OCI-LY1 (cell line): ENCODE measurements at regions not wholly inside any gene's neighbourhood (a gene's known extent, or its start where the extent isn't known, plus 50 kb on each side); places are given as distances from the start of the nearest gene placed in this dataset.

ENCODE experiments used
- H2AFZ ChIP-seq: fragments of 200-600 bp; sonication (generic), shearing (Covaris generic); 2 replicates; pipeline ENCODE4 v1.6.0; 2014; ENCODE audit warnings: antibody characterized with exemption, mild to moderate bottlenecking, low read length
- H3F3A ChIP-seq: fragments of 200-600 bp; sonication (generic), shearing (Covaris generic); 2 replicates; pipeline ENCODE4 v1.6.0; 2014; ENCODE audit warnings: mild to moderate bottlenecking, antibody characterized with exemption, low read length, moderate library complexity; ENCODE audit not compliant: insufficient read depth
- H3K27ac ChIP-seq: fragments of 200-600 bp; sonication (generic); 2 replicates; pipeline ENCODE4 v1.5.1; 2014; ENCODE audit warnings: low read length, mixed run types, mild to moderate bottlenecking, low read depth; ENCODE audit not compliant: poor library complexity, severe bottlenecking
- H3K27me3 ChIP-seq: fragments of 200-600 bp; sonication (generic); 2 replicates; pipeline ENCODE4 v1.6.0; 2014; ENCODE audit warnings: antibody characterized with exemption, mild to moderate bottlenecking, low read length, moderate library complexity; ENCODE audit not compliant: insufficient read depth
- H3K36me3 ChIP-seq: fragments of 200-600 bp; sonication (generic); 2 replicates; pipeline ENCODE4 v1.6.1; 2014; ENCODE audit warnings: mild to moderate bottlenecking, antibody characterized with exemption, low read length, moderate library complexity, mixed read lengths; ENCODE audit not compliant: insufficient read depth
- H3K4me1 ChIP-seq: fragments of 200-600 bp; sonication (generic); 2 replicates; pipeline ENCODE4 v1.5.1; 2014; ENCODE audit warnings: mild to moderate bottlenecking, low read length, moderate library complexity; ENCODE audit not compliant: insufficient read depth, severe bottlenecking
- H3K4me2 ChIP-seq: fragments of 200-600 bp; sonication (generic), shearing (Covaris generic); 2 replicates; pipeline ENCODE4 v1.6.1; 2014; ENCODE audit warnings: low read length
- H3K4me3 ChIP-seq: fragments of 200-600 bp; sonication (generic); 2 replicates; pipeline ENCODE4 v1.5.1; 2014; ENCODE audit warnings: low read length, low read depth, mild to moderate bottlenecking, mixed read lengths; ENCODE audit not compliant: poor library complexity, severe bottlenecking
- H3K79me2 ChIP-seq: fragments of 200-600 bp; shearing (Covaris generic); 2 replicates; pipeline ENCODE4 v1.6.1; 2016; ENCODE audit warnings: mixed run types, low read length, mixed read lengths; ENCODE audit not compliant: insufficient read depth
- H3K9ac ChIP-seq: fragments of 200-600 bp; sonication (generic), shearing (Covaris generic); 2 replicates; pipeline ENCODE4 v1.6.1; 2014; ENCODE audit warnings: mild to moderate bottlenecking, low read length, mixed read lengths
- H3K9me2 ChIP-seq: fragments of 200-600 bp; sonication (generic), shearing (Covaris generic); 2 replicates; pipeline ENCODE4 v1.6.1; 2014; ENCODE audit warnings: low read depth, mild to moderate bottlenecking, low read length, mixed read lengths
- H3K9me3 ChIP-seq: fragments of 200-600 bp; shearing (Covaris generic); 2 replicates; pipeline ENCODE4 v1.6.1; 2014; ENCODE audit warnings: low read length, mixed read lengths
- H4K20me1 ChIP-seq: fragments of 200-600 bp; sonication (generic), shearing (Covaris generic); 2 replicates; pipeline ENCODE4 v1.6.0; 2016; ENCODE audit warnings: mild to moderate bottlenecking, low read length; ENCODE audit not compliant: insufficient read depth
- CTCF ChIP-seq: fragments of 200-600 bp; sonication (generic), shearing (Covaris generic); IDR thresholded peaks from 2 replicates; pipeline ENCODE4 v1.5.1; 2017; ENCODE audit warnings: mild to moderate bottlenecking, antibody characterized with exemption, low read length, moderate library complexity, mixed read lengths
- EZH2 ChIP-seq: fragments of 200-600 bp; sonication (generic), shearing (Covaris generic); IDR thresholded peaks from 2 replicates; pipeline ENCODE4 v1.8.0; 2017; ENCODE audit warnings: borderline replicate concordance, mixed run types, mild to moderate bottlenecking, antibody characterized with exemption, low read length, moderate library complexity, mixed read lengths

GRCh38 chr3:87422333-87422732, 145.9 kb upstream of the POU1F1 start:
- Histone ChIP-seq H3K9me2 (no peaks in the 10 kb centered on the region), H3K9me3 (no peaks in the 10 kb centered on the region), H3K36me3 (no peaks in the 10 kb centered on the region), H3K4me2 (no peak overlapping the region), H3K27ac (no peak overlapping the region), H4K20me1 (no peaks in the 10 kb centered on the region), H3K27me3 (no peaks in the 10 kb centered on the region), H3K4me3 (no peak overlapping the region), H3K79me2 (no peaks in the 10 kb centered on the region), H3F3A (no peaks in the 10 kb centered on the region), H3K9ac (no peak overlapping the region), H3K4me1 (no peaks in the 10 kb centered on the region), H2AFZ (no peak overlapping the region)
- TF ChIP-seq EZH2, result no peak
- TF ChIP-seq CTCF, result no peak

- no peaks in the 10 kb centered on the region for H3F3A ChIP-seq
- no peak overlapping the region for H3K4me2 ChIP-seq
- H3K9me2 ChIP-seq, result no peaks in the 10 kb centered on the region
- no peaks in the 10 kb centered on the region for H3K27me3 ChIP-seq
- no peaks in the 10 kb centered on the region for H3K79me2 ChIP-seq
- TF ChIP-seq EZH2 (no peak), CTCF (no peak)
- no peak overlapping the region for H3K4me3 ChIP-seq
- no peaks in the 10 kb centered on the region for H3K36me3 ChIP-seq
- no peak overlapping the region for H2AFZ ChIP-seq
- no peaks in the 10 kb centered on the region for H3K4me1 ChIP-seq
- H3K27ac ChIP-seq, result no peak overlapping the region
- no peaks in the 10 kb centered on the region for H4K20me1 ChIP-seq
- H3K9me3 ChIP-seq, result no peaks in the 10 kb centered on the region
- H3K9ac ChIP-seq, result no peak overlapping the region
These were observed 143.8 kb upstream of the POU1F1 start for GRCh38 chr3:87420171-87420570.

- no peak overlapping the region for H3K27ac ChIP-seq
- no peaks in the 10 kb centered on the region for H3K27me3 ChIP-seq
- no peaks in the 10 kb centered on the region for H4K20me1 ChIP-seq
- no peak overlapping the region for H3K9ac ChIP-seq
- no peak overlapping the region for H3K4me2 ChIP-seq
- H3K4me3 ChIP-seq, result no peak overlapping the region
- H3K9me2 ChIP-seq, result no peaks in the 10 kb centered on the region
- no peaks in the 10 kb centered on the region for H3F3A ChIP-seq
- TF ChIP-seq EZH2 (no peak), CTCF (no peak)
- no peaks in the 10 kb centered on the region for H3K9me3 ChIP-seq
- no peaks in the 10 kb centered on the region for H3K4me1 ChIP-seq
- no peak overlapping the region for H2AFZ ChIP-seq
- H3K36me3 ChIP-seq, result no peaks in the 10 kb centered on the region
- no peaks in the 10 kb centered on the region for H3K79me2 ChIP-seq
These were observed 137.9 kb upstream of the POU1F1 start for GRCh38 chr3:87414271-87414670.
